ENCODE measurements at regions not wholly inside any gene's neighbourhood (a gene's known extent, or its start where the extent isn't known, plus 50 kb on each side); places are given as distances from the start of the nearest gene placed in this dataset.

DNA sequence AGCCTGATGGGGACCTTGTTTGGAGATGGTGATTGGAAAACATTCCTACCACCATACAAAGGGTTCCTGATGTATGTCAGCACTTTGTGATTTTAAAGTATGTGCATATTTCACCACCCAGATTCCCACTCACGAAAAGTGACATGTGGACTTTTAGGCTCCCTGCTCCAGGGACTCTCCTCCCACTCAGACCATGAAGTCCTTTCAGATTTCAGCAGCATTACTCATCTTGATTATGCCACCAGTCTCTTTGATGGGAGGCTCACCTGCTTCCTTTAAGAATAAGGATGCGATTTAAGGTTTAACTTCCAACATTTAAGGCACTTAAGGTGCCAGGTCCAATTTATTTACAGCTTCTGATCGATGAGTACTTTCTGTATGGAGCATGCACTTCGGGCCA lies 204.4 kb downstream of the PPARGC1A start:
- TF ChIP-seq POU2F2 (IDR thresholded peaks at IDR 0.05; ENCODE audit: low read depth, low read length) (no peak), POLR2A (IDR thresholded peaks at IDR 0.05; ENCODE audit: low read depth, low read length) (no peak), POLR2AphosphoS5 (IDR thresholded peaks at IDR 0.05; ENCODE audit: low read depth, low read length) (no peak)

All from GM12891 (cell line).